Prostate gland (tissue), 2 donors: ENCODE measurements at regions not wholly inside any gene's neighbourhood (a gene's known extent, or its start where the extent isn't known, plus 50 kb on each side); places are given as distances from the start of the nearest gene placed in this dataset.

Source experiments
- CTCF ChIP-seq, 4 experiments: fragments of 200-600 bp in 2 of 4; fragments of 450-650 bp in 2 of 4; sonication (generic) in 2 of 4; IDR thresholded peaks; 1 replicate in 3 of 4; 2 replicates in 1 of 4; pipeline ENCODE4 v1.5.1; 2016 to 2019; ENCODE audit warnings: antibody characterized with exemption in 4 of 4, mild to moderate bottlenecking in 2 of 4, moderate library complexity in 2 of 4
- POLR2AphosphoS5 ChIP-seq: sonication (generic); formaldehyde crosslinking; IDR thresholded peaks from one replicate; pipeline ENCODE4 v1.6.1; 2017; ENCODE audit warnings: antibody characterized with exemption

- no peak for TF ChIP-seq CTCF (IDR thresholded peaks at IDR 0.05)
- TF ChIP-seq POLR2AphosphoS5 = no peak
Measured at GRCh38 chr1:116286541-116286971, 86.5 kb upstream of the ATP1A1 start.
